Transverse colon (tissue), 4 donors: ENCODE measurements at regions not wholly inside any gene's neighbourhood (a gene's known extent, or its start where the extent isn't known, plus 50 kb on each side); places are given as distances from the start of the nearest gene placed in this dataset.

Experiments
- DNase-seq: peaks from one replicate; pipeline ENCODE4 v3.0.0-alpha.2; 2019
- H3K27ac ChIP-seq, 4 donors: fragments of 200-600 bp; sonication (generic); 2 replicates each; pipeline ENCODE4 v1.5.1; 2016 to 2018; ENCODE audit warnings: inconsistent platforms in 4 of 4
- H3K27me3 ChIP-seq: fragments of 200-600 bp; sonication (generic); 2 replicates; pipeline ENCODE4 v1.5.1; 2017; ENCODE audit warnings: inconsistent platforms
- H3K36me3 ChIP-seq, 4 donors: fragments of 200-600 bp; sonication (generic); 2 replicates each; pipeline ENCODE4 v1.5.1; 2017 to 2019; ENCODE audit warnings: inconsistent platforms in 4 of 4
- H3K4me1 ChIP-seq, 4 donors: fragments of 200-600 bp; sonication (generic); 2 replicates each; pipeline ENCODE4 v1.5.1; 2017 to 2020; ENCODE audit warnings: inconsistent platforms in 4 of 4
- H3K4me3 ChIP-seq, 4 donors: fragments of 200-600 bp; sonication (generic); 1 replicate in 1 of 4; 2 replicates in 3 of 4; pipeline versions ENCODE4 v1.5.1 to v1.6.1; 2017 to 2019; ENCODE audit warnings: inconsistent platforms in 4 of 4
- H3K9me3 ChIP-seq, 2 donors: fragments of 200-600 bp; sonication (generic); 2 replicates each; pipeline ENCODE4 v1.5.1; 2017 to 2019; ENCODE audit warnings: inconsistent platforms in 2 of 2
- EP300 ChIP-seq: sonication (generic); formaldehyde crosslinking; IDR thresholded peaks from one replicate; pipeline ENCODE4 v1.6.1; 2017; ENCODE audit warnings: antibody characterized with exemption, low read depth
- POLR2A ChIP-seq: fragments of 450-650 bp; IDR thresholded peaks from one replicate; pipeline ENCODE4 v1.6.1; 2016; ENCODE audit warnings: antibody characterized with exemption, mild to moderate bottlenecking, moderate library complexity
- POLR2AphosphoS5 ChIP-seq, 3 donors: sonication (generic); formaldehyde crosslinking; IDR thresholded peaks; one replicate each; pipeline ENCODE4 v1.6.1; 2016; ENCODE audit warnings: antibody characterized with exemption in 3 of 3
- WGBS, 2 donors: methylation state at CpG; one replicate each; pipeline ENCODE4 v1.1.5; 2018; ENCODE audit warnings: low coverage in 1 of 2; 5-methylcytosine and 5-hydroxymethylcytosine counted together
- in situ Hi-C, 4 donors: fragments of 200-750 bp; cut with MboI; loops; one replicate each; pipeline versions ENCODE4 v1.15.0 to v1.15.1; 2017; ENCODE audit warnings: low sequenced_read_pairs in 3 of 4, low pct_ligation_motif_present in 1 of 4, low pct_unique_long_range_greater_than_20kb in 1 of 4
- intact Hi-C: fragments of 100-400 bp; cut with DNase I; formaldehyde crosslinking; loops from one replicate; pipeline ENCODE4 v1.15.1; 2023; ENCODE audit warnings: low total_unique reads
- TF ChIP-seq, protein P1 (sequence below), 5 experiments: fragments of 200-600 bp in 3 of 5; fragments of 450-650 bp in 2 of 5; sonication (generic) in 3 of 5; IDR thresholded peaks; 1 replicate in 2 of 5; 2 replicates in 3 of 5; pipeline ENCODE4 v1.5.1; 2016 to 2017; ENCODE audit warnings: antibody characterized with exemption in 5 of 5, inconsistent platforms in 3 of 5, mild to moderate bottlenecking in 2 of 5, moderate library complexity in 1 of 5

DNA sequence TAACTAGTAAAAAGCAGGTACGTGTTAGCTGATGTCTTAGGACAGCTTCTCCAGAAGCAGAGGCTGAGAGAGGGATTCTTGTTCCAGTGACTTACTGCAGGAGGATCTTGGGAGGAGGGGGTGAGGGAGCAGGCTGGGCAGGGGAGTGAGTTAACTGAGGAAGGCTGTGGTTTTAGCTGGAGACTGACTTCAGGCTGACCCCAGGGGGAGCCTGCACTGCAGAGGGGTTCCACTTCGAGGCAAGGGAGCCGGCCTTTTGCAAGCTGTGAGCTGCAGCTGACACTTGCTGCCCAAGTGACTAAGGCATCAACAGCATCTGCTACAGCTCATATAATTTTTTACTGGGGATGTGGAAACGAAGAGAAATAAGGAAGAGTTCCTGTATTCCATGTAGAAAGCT is 50.4 kb upstream of the SOD1 start:
- TF ChIP-seq EP300, result no peak
- no peak for TF ChIP-seq POLR2AphosphoS5 (IDR thresholded peaks at IDR 0.05)
- TF ChIP-seq POLR2A, result no peak
- TF ChIP-seq, protein P1, sequence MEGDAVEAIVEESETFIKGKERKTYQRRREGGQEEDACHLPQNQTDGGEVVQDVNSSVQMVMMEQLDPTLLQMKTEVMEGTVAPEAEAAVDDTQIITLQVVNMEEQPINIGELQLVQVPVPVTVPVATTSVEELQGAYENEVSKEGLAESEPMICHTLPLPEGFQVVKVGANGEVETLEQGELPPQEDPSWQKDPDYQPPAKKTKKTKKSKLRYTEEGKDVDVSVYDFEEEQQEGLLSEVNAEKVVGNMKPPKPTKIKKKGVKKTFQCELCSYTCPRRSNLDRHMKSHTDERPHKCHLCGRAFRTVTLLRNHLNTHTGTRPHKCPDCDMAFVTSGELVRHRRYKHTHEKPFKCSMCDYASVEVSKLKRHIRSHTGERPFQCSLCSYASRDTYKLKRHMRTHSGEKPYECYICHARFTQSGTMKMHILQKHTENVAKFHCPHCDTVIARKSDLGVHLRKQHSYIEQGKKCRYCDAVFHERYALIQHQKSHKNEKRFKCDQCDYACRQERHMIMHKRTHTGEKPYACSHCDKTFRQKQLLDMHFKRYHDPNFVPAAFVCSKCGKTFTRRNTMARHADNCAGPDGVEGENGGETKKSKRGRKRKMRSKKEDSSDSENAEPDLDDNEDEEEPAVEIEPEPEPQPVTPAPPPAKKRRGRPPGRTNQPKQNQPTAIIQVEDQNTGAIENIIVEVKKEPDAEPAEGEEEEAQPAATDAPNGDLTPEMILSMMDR (IDR thresholded peaks at IDR 0.05), result no peak
- DNase-seq, result no peak
- Histone ChIP-seq H3K27me3 (no peaks in the 10 kb centered on the region), H3K27ac (no peak overlapping the region), H3K4me1 (no peaks in the 10 kb centered on the region), H3K9me3 (no peaks in the 10 kb centered on the region), H3K4me3 (no peak overlapping the region), H3K36me3 (no peaks in the 10 kb centered on the region)
- intact Hi-C loops (no loop called here), in situ Hi-C loops (loop anchor here in 3 of 4 donors (10.0 kb wide), 2 partner anchors 414 to 514 kb away; no protein-coding TSS in a partner anchor)
- 42 to 55% methylated on average over 3 to 4 of the region's 4 CpGs for WGBS, 2 donors

GRCh38 chr21:31607791-31608190 is 51.7 kb upstream of the SOD1 start:
- Histone ChIP-seq H3K27me3 (no peaks in the 10 kb centered on the region), H3K4me3 (no peak overlapping the region), H3K9me3 (no peaks in the 10 kb centered on the region), H3K4me1 (no peaks in the 10 kb centered on the region), H3K27ac (no peak overlapping the region), H3K36me3 (no peaks in the 10 kb centered on the region)
- intact Hi-C loops (no loop called here), in situ Hi-C loops (loop anchor here in 3 of 4 donors (10.0 kb wide), 2 partner anchors 413 to 513 kb away; no protein-coding TSS in a partner anchor)
- TF ChIP-seq POLR2A, result no peak
- TF ChIP-seq POLR2AphosphoS5 (IDR thresholded peaks at IDR 0.05), result no peak
- TF ChIP-seq, protein P1 (IDR thresholded peaks at IDR 0.05), result no peak
- TF ChIP-seq EP300, result no peak
- 89 to 92% methylated on average over 4 of the region's 4 CpGs for WGBS, 2 donors
- DNase-seq, result no peak

GRCh38 chr21:31606081-31606874 is 53.2 kb upstream of the SOD1 start:
- in situ Hi-C loops, result loop anchor here in 3 of 4 donors (10.0 kb wide), 2 partner anchors 411 to 511 kb away; no protein-coding TSS in a partner anchor
- 78 to 86% methylated on average over 2 to 11 of the region's 11 CpGs for WGBS, 2 donors
- Histone ChIP-seq H3K4me1 (no peaks in the 10 kb centered on the region), H3K4me3 (no peak overlapping the region), H3K27me3 (no peaks in the 10 kb centered on the region), H3K36me3 (no peaks in the 10 kb centered on the region), H3K27ac (no peak overlapping the region), H3K9me3 (no peaks in the 10 kb centered on the region)
- DNase-seq, result no peak
- TF ChIP-seq EP300 (no peak), POLR2A (no peak), POLR2AphosphoS5 (IDR thresholded peaks at IDR 0.05) (no peak)
- TF ChIP-seq, protein P1 (IDR thresholded peaks at IDR 0.05), result no peak
- intact Hi-C loops, result no loop called here

- in situ Hi-C loops, result loop anchor here in 3 of 4 donors (10.0 kb wide), 2 partner anchors 410 to 510 kb away; no protein-coding TSS in a partner anchor
Observed at GRCh38 chr21:31604591-31605190, 54.8 kb upstream of the SOD1 start.

More at GRCh38 chr21:31604591-31605190, 54.8 kb upstream of the SOD1 start:
- H3K27me3 ChIP-seq, result no peaks in the 10 kb centered on the region
- peak; percentile 65 for DNase-seq
- WGBS, 2 donors, result 36 to 41% methylated on average over 6 to 11 of the region's 11 CpGs
- intact Hi-C loops, result no loop called here
- no peak for TF ChIP-seq POLR2A
- no peak for TF ChIP-seq EP300
- TF ChIP-seq, protein P1 (IDR thresholded peaks at IDR 0.05), result peak; percentile 78 to 91 (median 83)
- no peak for TF ChIP-seq POLR2AphosphoS5 (IDR thresholded peaks at IDR 0.05)
- H3K4me3 ChIP-seq, result no peak overlapping the region
- H3K4me1 ChIP-seq, result no peaks in the 10 kb centered on the region
- H3K36me3 ChIP-seq, result no peaks in the 10 kb centered on the region
- no peaks in the 10 kb centered on the region for H3K9me3 ChIP-seq
- H3K27ac ChIP-seq, result no peak overlapping the region
